ENCODE measurements at regions not wholly inside any gene's neighbourhood (a gene's known extent, or its start where the extent isn't known, plus 50 kb on each side); places are given as distances from the start of the nearest gene placed in this dataset.

GRCh38 chr1:148388260-148389026 lies 94.7 kb downstream of the PPIAL4G start (continued):
- TF ChIP-seq CHD7 (IDR thresholded peaks at IDR 0.05; ENCODE audit: low read depth, low read length) (no peak), ELK1 (CRISPR knock-in tag; IDR thresholded peaks at IDR 0.05) (no peak), SNIP1 (IDR thresholded peaks at IDR 0.05; ENCODE audit: low read depth) (no peak), PCBP2 (IDR thresholded peaks at IDR 0.05; ENCODE audit: low read depth, low read length, poor library complexity, severe bottlenecking) (no peak), ATF3 (IDR thresholded peaks at IDR 0.05) (peak; percentile 79), ATF3 (CRISPR knock-in tag; conservative IDR thresholded peaks at IDR 0.05) (peak; percentile 83), KLF16 (IDR thresholded peaks at IDR 0.05) (peak; percentile 56; the same call in 1 of the 2 replicates), GABPB2 (CRISPR knock-in tag; conservative IDR thresholded peaks at IDR 0.05) (peak; percentile 79), E4F1 (CRISPR knock-in tag; IDR thresholded peaks at IDR 0.05; ENCODE audit: borderline replicate concordance) (no peak), POU5F1 (IDR thresholded peaks at IDR 0.05; ENCODE audit: borderline replicate concordance, low read depth, low read length, partially characterized antibody) (no peak), ZBTB17 (CRISPR knock-in tag; IDR thresholded peaks at IDR 0.05) (peak; percentile 87)

Measured in K562 (cell line).